ENCODE measurements at regions not wholly inside any gene's neighbourhood (a gene's known extent, or its start where the extent isn't known, plus 50 kb on each side); places are given as distances from the start of the nearest gene placed in this dataset.

GRCh38 chr3:188954590-188955208 lies 217.1 kb upstream of the TPRG1 start (continued):
- peak; percentile 85 for TF ChIP-seq CTCF (IDR thresholded peaks at IDR 0.05)
- TF ChIP-seq ZFP36 (IDR thresholded peaks at IDR 0.05; ENCODE audit: borderline replicate concordance, partially characterized antibody): no peak
- no peak for TF ChIP-seq CBX2 (IDR thresholded peaks at IDR 0.05; ENCODE audit: borderline replicate concordance, low read depth)
- TF ChIP-seq RFX5 (IDR thresholded peaks at IDR 0.05): no peak
- TF ChIP-seq JUNB (IDR thresholded peaks at IDR 0.05): no peak
- no peak for TF ChIP-seq HES2 (IDR thresholded peaks at IDR 0.05)
- TF ChIP-seq MAX (IDR thresholded peaks at IDR 0.05): no peak
- no peak for TF ChIP-seq ZSCAN20 (CRISPR knock-in tag; IDR thresholded peaks at IDR 0.05)
- TF ChIP-seq KDM5A (IDR thresholded peaks at IDR 0.05): no peak
- TF ChIP-seq HEYL (CRISPR knock-in tag; IDR thresholded peaks at IDR 0.05): no peak
- TF ChIP-seq SMC3 (IDR thresholded peaks at IDR 0.05): peak; percentile 93

- no peak for ATAC-seq
- ChIA-PET CTCF (interaction anchor here (0.6 to 8.4 kb wide), 20 partner anchors 9 to 1276 kb away, joined by 3 to 221 read pairs (median 4); no protein-coding TSS in a partner anchor), POLR2A (no interaction called here)
Measured at GRCh38 chr3:188955919-188956318, 215.9 kb upstream of the TPRG1 start.

More at GRCh38 chr3:188955919-188956318, 215.9 kb upstream of the TPRG1 start:
- 61% methylated on average over 4 of the region's 4 CpGs for WGBS (ENCODE audit: missing lambda C conversion rate)
- FAIRE-seq: no peak
- no peak overlapping the region for H3K27ac ChIP-seq
- no peak for TF ChIP-seq FOSL2 (IDR thresholded peaks at IDR 0.05)
- TF ChIP-seq FOSL2 (CRISPR knock-in tag; IDR thresholded peaks at IDR 0.05): no peak
- TF ChIP-seq NFE2L2 (conservative IDR thresholded peaks at IDR 0.05; ENCODE audit: low read length): no peak
- TF ChIP-seq ESRRA (IDR thresholded peaks at IDR 0.05; ENCODE audit: borderline replicate concordance, low read length): no peak
- no peak for TF ChIP-seq PHF8 (IDR thresholded peaks at IDR 0.05; ENCODE audit: borderline replicate concordance, low read depth)
- TF ChIP-seq ZSCAN20 (CRISPR knock-in tag; IDR thresholded peaks at IDR 0.05): no peak
- no peak for TF ChIP-seq CHD2 (IDR thresholded peaks at IDR 0.05; ENCODE audit: low read length, partially characterized antibody)
- TF ChIP-seq RAD21 (conservative IDR thresholded peaks at IDR 0.05 in 1 of 2, IDR thresholded peaks at IDR 0.05 in 1 of 2): no peak
- no peak for TF ChIP-seq CBX8 (IDR thresholded peaks at IDR 0.05)
- no peak for TF ChIP-seq RARB (CRISPR knock-in tag; IDR thresholded peaks at IDR 0.05)
- no peak for TF ChIP-seq ATOH8 (CRISPR knock-in tag; IDR thresholded peaks at IDR 0.05; ENCODE audit: low read depth)
- no peak for TF ChIP-seq SREBF2 (IDR thresholded peaks at IDR 0.05)
- TF ChIP-seq ZNF302 (CRISPR knock-in tag; IDR thresholded peaks at IDR 0.05): no peak
- no peak for TF ChIP-seq HES2 (IDR thresholded peaks at IDR 0.05)
- TF ChIP-seq KDM5A (IDR thresholded peaks at IDR 0.05): no peak
- TF ChIP-seq KDM1A (IDR thresholded peaks at IDR 0.05; ENCODE audit: low read depth): no peak
- no peak for TF ChIP-seq MYC (IDR thresholded peaks at IDR 0.05; ENCODE audit: borderline replicate concordance, low read length)
- no peak for TF ChIP-seq EHMT2 (IDR thresholded peaks at IDR 0.05; ENCODE audit: low read depth)
- no peak for TF ChIP-seq JUN (IDR thresholded peaks at IDR 0.05)
- TF ChIP-seq CTCF (IDR thresholded peaks at IDR 0.05): no peak
- H3K4me1 ChIP-seq: peaks cover 18% of the 10 kb centered on the region
- no peak overlapping the region for H3K4me2 ChIP-seq
- H3K4me3 ChIP-seq: no peak overlapping the region
- DNase-seq (ENCODE audit: low read depth in 1 of 2, low spot score in 1 of 2): no peak
- no peaks in the 10 kb centered on the region for H3K9me3 ChIP-seq

Measured in A549 (cell line).